ENCODE measurements at regions not wholly inside any gene's neighbourhood (a gene's known extent, or its start where the extent isn't known, plus 50 kb on each side); places are given as distances from the start of the nearest gene placed in this dataset.

DNA sequence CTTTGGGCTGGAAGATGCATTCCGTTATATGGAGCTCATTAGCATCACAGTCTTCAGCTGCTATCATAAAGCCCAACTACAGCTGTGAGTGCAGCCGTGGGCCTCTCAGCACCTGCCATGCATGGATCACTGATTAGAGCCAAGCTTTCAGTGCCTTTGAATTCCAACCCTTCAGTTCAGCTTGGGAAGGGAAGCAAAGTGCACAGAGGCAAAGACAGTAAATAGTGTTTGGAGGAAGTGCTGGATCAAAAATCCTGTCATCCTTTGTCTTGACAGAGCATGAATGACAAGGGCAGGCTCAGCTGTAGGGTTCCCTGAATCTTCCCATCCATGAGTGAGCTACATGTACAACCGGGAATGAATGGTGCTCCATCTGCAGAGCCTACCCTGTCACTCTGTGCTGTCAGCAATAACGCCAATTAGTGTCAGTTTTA, 153.7 kb downstream of the DNAJB9 start:
- DNase-seq = no peak
- H3K4me3 ChIP-seq (ENCODE audit: low read depth, low read length) = no peak overlapping the region
- H3K36me3 ChIP-seq (replicated peaks) = no peaks in the 10 kb centered on the region
- TF ChIP-seq, protein P1, sequence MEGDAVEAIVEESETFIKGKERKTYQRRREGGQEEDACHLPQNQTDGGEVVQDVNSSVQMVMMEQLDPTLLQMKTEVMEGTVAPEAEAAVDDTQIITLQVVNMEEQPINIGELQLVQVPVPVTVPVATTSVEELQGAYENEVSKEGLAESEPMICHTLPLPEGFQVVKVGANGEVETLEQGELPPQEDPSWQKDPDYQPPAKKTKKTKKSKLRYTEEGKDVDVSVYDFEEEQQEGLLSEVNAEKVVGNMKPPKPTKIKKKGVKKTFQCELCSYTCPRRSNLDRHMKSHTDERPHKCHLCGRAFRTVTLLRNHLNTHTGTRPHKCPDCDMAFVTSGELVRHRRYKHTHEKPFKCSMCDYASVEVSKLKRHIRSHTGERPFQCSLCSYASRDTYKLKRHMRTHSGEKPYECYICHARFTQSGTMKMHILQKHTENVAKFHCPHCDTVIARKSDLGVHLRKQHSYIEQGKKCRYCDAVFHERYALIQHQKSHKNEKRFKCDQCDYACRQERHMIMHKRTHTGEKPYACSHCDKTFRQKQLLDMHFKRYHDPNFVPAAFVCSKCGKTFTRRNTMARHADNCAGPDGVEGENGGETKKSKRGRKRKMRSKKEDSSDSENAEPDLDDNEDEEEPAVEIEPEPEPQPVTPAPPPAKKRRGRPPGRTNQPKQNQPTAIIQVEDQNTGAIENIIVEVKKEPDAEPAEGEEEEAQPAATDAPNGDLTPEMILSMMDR (IDR thresholded peaks at IDR 0.05; ENCODE audit: low read depth, low read length, missing control alignments) = no peak
- H3K27ac ChIP-seq = no peak overlapping the region
- in situ Hi-C loops (cut with HindIII; ENCODE audit: low pct_ligation_motif_present, low sequenced_read_pairs) = no loop called here
- no peaks in the 10 kb centered on the region for H3K27me3 ChIP-seq (replicated peaks)

DNA sequence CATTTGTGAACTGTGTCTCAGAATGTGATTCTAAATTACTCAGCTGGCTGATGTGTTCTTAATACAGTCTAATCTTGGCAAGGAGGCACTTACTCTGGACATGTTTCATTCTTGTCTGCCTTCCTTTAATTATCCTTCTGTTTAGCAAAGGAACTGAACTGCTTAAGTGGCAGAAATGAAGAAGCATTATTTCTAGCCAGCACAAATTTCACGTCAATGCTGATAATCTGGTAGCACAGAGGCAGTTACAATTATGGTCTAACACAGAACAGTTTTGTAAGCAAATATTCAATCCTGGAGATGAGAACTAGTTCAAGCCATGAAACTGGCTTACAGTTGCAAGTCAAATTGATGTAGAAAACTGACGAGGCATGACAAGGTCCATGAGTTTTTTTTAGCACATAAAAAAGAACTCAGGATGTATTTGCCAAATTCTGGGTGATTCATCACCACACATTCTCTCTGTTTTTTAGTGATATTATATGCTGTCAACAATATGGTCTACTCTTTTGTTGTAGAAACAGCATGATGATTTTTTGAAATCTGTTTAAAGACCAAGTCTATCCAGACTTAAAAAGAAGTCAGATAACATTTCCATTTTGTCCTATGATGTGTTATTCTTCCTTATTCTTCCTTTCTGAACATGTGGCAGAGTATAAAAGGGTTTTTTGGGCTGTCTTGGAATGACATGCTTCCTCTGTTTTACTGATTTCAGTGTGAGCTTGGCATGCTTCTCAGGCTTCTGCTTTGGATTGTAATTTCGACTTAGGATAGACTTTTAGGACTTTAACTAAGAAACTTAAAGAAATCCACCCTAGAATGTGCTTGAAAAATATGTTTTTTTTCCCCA, 154.8 kb downstream of the DNAJB9 start:
- Histone ChIP-seq H3K27me3 (replicated peaks) (no peaks in the 10 kb centered on the region), H3K36me3 (replicated peaks) (no peaks in the 10 kb centered on the region), H3K4me3 (ENCODE audit: low read depth, low read length) (no peak overlapping the region), H3K27ac (no peak overlapping the region)
- TF ChIP-seq, protein P1 (IDR thresholded peaks at IDR 0.05; ENCODE audit: low read depth, low read length, missing control alignments) = no peak
- in situ Hi-C loops (cut with HindIII; ENCODE audit: low pct_ligation_motif_present, low sequenced_read_pairs) = no loop called here
- no peak for DNase-seq

DNA sequence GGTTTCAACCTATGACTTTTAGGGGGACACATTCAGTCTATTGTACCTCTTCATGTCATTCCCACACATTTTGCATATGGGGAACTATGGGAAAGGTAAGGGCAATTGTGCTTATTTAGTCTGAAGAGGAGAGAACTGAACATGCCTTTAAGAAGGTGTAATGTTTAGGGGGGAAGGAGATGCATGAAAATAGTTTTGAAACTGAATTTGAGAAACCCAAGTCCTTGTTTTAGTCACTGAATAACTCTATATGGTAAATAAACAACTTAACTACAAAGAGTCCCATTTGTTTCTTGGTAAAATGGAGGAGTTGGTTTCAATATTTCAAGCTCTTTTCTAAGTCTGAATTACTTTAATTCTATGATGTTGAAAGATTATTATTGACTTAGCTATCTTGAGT, 166.1 kb downstream of the DNAJB9 start:
- no peaks in the 10 kb centered on the region for H3K36me3 ChIP-seq (replicated peaks)
- in situ Hi-C loops (cut with HindIII; ENCODE audit: low pct_ligation_motif_present, low sequenced_read_pairs) = no loop called here
- no peak overlapping the region for H3K4me3 ChIP-seq (ENCODE audit: low read depth, low read length)
- no peak overlapping the region for H3K27ac ChIP-seq
- no peak for DNase-seq
- TF ChIP-seq, protein P1 (IDR thresholded peaks at IDR 0.05; ENCODE audit: low read depth, low read length, missing control alignments) = no peak
- no peaks in the 10 kb centered on the region for H3K27me3 ChIP-seq (replicated peaks)

DNA sequence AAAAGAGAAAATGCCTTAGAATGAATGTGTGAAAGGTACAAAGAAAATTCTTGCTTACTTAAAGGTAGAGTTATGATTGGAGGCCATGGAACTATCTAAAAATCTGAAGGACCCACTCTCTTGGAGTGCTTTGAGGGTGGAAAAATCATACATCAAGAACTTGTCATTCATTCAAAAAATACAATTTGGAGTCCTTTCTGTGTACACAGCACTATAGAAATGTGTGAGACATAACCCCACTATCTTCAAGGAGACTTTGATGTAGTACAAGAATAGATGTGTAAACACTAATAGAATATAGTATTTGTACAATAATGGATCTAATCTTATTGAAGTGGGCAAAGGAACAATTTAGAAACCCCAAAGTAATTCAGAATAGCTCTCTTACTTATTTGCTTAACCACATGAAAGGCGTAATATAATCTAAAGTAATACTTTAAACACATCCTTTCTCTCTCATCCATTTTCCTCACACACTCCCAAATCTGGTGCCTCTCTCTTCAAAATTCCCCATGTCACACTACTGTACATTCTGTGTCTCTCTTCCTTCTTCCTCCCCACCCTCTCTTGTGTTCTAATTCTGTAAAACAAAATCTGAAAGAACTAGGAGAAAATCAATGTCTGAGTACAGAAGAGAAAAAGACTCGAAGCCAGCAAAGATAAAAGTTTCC, 166.7 kb downstream of the DNAJB9 start:
- TF ChIP-seq, protein P1 (IDR thresholded peaks at IDR 0.05; ENCODE audit: low read depth, low read length, missing control alignments) = no peak
- Histone ChIP-seq H3K36me3 (replicated peaks) (no peaks in the 10 kb centered on the region), H3K27me3 (replicated peaks) (no peaks in the 10 kb centered on the region), H3K4me3 (ENCODE audit: low read depth, low read length) (no peak overlapping the region), H3K27ac (no peak overlapping the region)
- no peak for DNase-seq
- in situ Hi-C loops (cut with HindIII; ENCODE audit: low pct_ligation_motif_present, low sequenced_read_pairs) = no loop called here

DNA sequence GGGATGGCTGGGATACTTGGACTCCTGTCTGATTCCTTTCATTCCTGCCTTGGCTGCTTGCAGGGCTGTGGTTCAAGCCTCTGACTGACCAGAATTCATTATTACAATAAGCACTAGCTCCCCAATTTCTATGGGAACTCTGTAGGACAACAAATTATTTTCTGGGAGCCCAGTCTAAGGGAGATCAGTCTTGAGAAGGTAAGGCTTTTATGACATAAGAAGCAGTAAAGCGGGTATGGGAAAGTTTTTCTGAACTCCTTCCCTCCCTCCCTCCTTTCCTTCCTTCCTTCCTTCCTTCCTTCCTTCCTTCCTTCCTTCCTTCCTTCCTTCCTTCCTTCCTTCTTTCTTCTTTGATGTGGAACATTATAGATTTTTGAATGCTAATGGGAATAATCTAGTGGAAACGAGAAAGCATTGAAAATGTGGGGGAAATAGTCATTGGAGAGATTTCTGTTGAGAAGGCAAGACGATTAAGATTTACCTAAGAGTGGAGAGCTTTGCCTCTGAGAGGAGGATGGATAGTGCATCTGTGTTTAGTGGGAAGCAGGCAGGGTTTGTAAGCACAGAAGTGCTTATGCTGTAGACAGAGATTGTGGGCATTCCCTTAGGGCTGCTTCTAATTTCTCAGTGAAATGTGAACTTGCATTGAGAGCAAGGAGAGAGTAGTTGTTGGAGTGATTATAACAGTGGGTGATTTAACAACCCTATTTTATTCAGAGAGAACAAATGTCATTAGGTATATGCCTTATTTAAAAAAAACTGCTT, 201.5 kb downstream of the DNAJB9 start:
- Histone ChIP-seq H3K36me3 (replicated peaks) (no peaks in the 10 kb centered on the region), H3K27me3 (replicated peaks) (no peaks in the 10 kb centered on the region), H3K27ac (no peak overlapping the region), H3K4me3 (ENCODE audit: low read depth, low read length) (no peak overlapping the region)
- in situ Hi-C loops (cut with HindIII; ENCODE audit: low pct_ligation_motif_present, low sequenced_read_pairs) = no loop called here
- no peak for DNase-seq
- TF ChIP-seq, protein P1 (IDR thresholded peaks at IDR 0.05; ENCODE audit: low read depth, low read length, missing control alignments) = no peak
